Stimulated activated CD4-positive, alpha-beta T cell treated with anti-CD3 and anti-CD28 coated beads, Interleukin-4, amount 100 ng/mL, for 48 hours (primary cell): ENCODE measurements at regions not wholly inside any gene's neighbourhood (a gene's known extent, or its start where the extent isn't known, plus 50 kb on each side); places are given as distances from the start of the nearest gene placed in this dataset.
"Not testable (repeated sequence)": the region's sequence is repeated elsewhere in the genome, so short reads cannot be mapped to it uniquely, and the experiment has no call there.

Experiments
- DNase-seq, 2 donors: peaks; one replicate each; pipeline ENCODE4 v3.0.0-alpha.2; 2020; ENCODE audit warnings: low read depth in 2 of 2

GRCh38 chr10:29794776-29795611 lies 160.2 kb upstream of the SVIL start:
- no peak for DNase-seq

GRCh38 chr10:29791773-29792172 lies 157.0 kb upstream of the SVIL start:
- DNase-seq, result no peak

GRCh38 chr10:29790207-29790606 lies 155.4 kb upstream of the SVIL start:
- DNase-seq, result no peak

GRCh38 chr10:29788113-29788512 lies 153.3 kb upstream of the SVIL start:
- no peak for DNase-seq

- no peak for DNase-seq
Measured at GRCh38 chr10:29785701-29786100, 150.9 kb upstream of the SVIL start.

DNA sequence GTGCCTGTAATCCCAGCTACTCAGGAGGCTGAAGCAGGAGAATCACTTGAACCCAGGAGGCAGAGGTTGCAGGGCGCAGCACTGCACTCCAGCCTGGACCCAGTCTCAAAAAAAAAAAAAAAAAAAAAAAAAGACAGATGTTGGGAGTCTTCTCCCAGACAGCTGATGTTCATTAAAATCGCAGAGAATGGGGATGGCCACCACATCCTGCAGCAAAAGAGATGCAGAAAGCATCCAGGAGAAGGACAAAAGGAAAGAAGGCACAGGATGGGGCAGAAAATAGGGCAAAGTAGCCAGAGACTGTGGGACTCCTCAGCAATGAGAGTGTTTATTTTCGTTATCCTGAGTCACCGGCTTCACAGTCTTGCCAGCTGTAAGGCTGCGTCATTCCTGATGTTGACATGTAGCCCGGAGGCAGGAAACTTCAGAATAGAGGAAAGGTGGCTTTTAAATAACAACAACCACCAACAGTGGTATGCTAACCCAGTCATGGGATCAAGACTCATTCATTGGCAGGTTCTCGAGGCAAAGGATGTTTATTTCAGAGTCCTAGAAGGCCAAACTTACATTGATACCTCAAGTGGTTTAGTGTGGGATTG lies 149.5 kb upstream of the SVIL start:
- DNase-seq, result no peak

- DNase-seq, result no peak
Measured at GRCh38 chr10:29783201-29783947, 148.6 kb upstream of the SVIL start.

GRCh38 chr10:29780639-29781038 lies 145.9 kb upstream of the SVIL start:
- DNase-seq, result no peak

- no peak for DNase-seq
Measured at GRCh38 chr10:29780096-29780495, 145.3 kb upstream of the SVIL start.

DNA sequence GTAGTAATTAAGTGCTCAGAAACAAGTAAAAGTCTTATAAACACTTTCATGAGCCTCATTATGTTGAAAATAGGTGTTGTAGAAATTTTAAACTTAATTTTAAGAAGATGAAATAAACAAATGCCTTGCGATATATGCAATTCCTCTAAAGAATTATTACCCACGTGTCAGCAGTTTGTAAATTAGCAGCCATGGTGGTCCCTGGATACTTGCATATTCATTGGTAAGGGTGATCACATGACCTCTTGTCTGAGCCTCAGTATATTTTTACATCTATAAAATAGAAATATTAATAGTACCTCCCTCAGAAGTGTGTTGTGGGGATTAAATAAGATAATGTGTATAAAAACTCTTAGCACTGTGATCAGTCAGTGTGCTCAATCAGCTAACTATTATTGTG lies 141.5 kb upstream of the SVIL start:
- DNase-seq, result no peak

GRCh38 chr10:29774475-29774874 lies 139.7 kb upstream of the SVIL start:
- no peak for DNase-seq

DNA sequence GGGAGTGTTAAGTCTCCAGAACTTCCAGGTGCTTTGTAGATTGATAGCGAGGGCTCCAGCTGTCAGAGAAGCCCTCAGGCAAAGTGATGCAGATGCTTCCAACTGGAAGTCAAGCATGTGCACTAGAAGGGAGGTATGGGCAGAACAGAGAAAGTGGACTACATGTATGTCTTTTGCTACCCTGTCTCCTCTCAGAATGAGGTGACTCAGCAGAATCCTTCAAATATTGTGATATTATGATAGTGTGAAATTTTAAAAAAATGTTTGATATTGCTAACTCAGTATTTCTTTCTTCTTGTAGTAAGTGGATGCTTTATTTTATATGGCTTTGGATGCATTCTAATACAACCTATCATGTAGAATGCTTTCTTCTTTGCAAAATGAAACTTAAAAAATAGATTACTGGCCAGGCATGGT lies 138.9 kb upstream of the SVIL start:
- DNase-seq, result no peak

DNA sequence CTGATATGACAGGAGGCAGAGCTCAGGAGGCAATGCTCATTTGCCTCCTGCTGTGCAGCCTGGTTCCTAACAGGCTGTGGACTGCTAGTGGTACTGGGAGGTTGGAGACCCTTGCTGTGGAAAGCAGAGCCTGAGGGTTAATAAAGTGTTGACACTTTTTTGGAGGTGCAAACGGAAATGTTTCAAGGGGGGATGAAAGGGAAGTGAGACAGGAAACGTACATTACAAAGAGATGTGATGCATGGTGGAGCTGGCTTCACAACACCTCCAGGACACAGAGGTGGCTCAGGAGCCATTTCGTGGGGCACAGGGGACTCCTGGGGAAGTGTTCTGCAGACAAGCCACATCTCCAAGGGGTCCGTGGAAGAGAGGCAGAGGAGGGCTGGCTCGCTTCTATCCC lies 137.6 kb upstream of the SVIL start:
- no peak for DNase-seq

- no peak for DNase-seq
Measured at GRCh38 chr10:29771376-29771775, 136.6 kb upstream of the SVIL start.

DNA sequence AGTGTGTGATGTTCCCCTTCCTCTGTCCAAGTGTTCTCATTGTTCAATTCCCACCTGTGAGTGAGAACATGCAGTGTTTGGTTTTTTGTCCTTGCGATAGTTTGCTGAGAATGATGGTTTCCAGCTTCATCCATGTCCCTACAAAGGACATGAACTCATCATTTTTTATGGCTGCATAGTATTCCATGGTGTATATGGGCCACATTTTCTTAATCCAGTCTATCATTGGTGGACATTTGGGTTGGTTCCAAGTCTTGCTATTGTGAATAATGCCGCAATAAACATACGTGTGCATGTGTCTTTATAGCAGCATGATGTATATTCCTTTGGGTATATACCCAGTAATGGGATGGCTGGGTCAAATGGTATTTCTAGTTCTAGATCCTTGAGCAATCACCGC lies 134.5 kb upstream of the SVIL start:
- DNase-seq, result not testable (repeated sequence)

DNA sequence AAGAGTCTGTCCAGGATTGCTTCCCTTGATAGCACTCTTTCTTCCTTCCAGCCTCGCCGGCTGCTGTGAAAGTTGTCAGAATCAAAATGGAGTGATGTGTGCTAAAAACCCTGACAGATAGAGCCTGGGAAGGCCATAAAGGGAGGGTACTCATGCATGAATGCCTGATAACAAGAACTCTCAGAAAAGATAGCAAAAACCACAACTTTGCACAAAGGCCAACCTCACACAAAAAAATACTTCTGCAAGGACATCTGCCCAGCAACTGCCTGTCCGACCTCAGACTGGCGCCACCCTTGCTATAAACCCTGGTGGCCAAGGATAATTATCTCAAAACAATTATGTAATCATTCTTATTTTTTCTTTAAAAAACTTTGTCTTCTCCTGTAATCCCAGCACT lies 133.2 kb upstream of the SVIL start:
- no peak for DNase-seq

GRCh38 chr10:29766753-29767152 lies 132.0 kb upstream of the SVIL start:
- DNase-seq, result no peak

- no peak for DNase-seq
Measured at GRCh38 chr10:29765330-29765729, 130.6 kb upstream of the SVIL start.

DNA sequence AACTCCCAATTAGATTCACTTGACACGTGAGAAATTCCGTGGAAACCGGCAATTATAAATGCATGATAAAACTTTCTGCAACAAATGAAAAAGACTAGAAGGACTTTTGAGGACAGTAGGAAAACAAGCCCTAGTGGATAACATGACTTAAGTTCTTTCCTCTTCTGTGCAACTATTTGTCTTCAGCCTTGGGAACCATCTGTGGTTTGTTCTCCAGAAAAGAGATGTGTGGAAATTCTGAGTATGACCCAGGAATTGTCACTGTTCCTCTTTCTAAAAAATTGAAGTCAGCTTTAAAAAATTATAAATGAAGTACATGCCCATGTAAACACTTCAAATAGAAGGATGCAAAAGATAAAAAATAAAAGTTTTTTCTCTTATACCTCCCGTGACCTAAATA lies 128.6 kb upstream of the SVIL start:
- DNase-seq, result no peak

DNA sequence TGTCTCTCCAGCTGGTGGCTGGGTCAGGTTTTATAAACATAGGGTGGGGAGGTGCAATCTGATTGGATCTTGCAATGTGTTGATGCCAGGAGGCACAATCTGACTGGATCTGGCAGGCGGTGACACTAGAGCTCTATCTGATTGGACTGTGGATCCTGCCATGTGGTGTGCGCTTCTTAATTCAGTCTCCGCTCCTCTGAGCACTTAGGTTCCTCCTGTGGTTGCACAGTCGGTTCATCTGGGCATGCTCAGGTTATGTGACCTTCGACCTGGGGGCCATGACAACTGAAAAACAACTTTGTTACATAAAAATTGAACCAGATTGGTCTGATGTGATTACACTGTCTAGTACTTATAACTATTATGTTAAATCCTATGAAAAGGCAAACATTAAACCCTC lies 127.1 kb upstream of the SVIL start:
- DNase-seq, result no peak

DNA sequence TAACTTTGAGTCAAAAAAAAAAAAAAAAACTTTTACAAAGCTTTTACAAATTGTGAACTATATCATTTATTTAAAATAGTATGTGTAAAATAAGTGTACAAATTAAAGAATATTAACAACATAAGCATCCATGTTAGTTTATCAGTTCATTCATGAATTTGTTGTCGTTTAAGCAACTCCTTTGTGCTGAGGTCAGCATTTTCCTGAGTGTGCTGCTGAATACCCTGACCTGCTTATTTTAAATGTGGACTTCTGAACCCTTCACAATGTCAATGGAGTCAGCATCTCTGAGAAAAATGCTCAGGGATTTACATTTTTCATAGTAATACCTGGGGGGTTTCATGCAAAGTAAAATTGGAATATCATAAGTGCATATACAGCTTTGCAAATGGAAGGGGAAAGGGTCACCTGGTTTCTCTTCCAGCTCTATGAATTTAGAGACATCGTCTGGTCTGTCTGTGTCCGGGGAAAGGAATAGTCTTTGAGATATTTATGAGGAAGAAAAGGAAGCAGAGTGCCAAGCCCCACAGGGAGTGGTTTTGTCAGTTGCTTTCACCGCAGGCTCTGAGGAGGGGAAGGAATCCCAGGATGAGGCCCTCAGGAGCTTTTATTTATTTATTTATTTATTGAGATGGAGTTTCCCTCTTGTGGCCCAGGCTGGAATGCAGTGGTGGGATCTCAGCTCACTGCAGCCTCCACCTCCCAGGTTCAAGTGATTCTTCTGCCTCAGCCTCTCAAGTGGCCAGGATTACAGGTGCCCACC lies 125.5 kb upstream of the SVIL start:
- DNase-seq, result no peak
